OCI-LY7 (cell line): ENCODE measurements at regions not wholly inside any gene's neighbourhood (a gene's known extent, or its start where the extent isn't known, plus 50 kb on each side); places are given as distances from the start of the nearest gene placed in this dataset.

Experiments
- EZH2phosphoT487 ChIP-seq: fragments of 200-600 bp; sonication (generic); IDR thresholded peaks from 2 replicates; pipeline ENCODE4 v1.6.1; 2018; ENCODE audit warnings: low read depth, borderline replicate concordance, mild to moderate bottlenecking, mixed run types, antibody characterized with exemption, low read length, moderate library complexity, mixed read lengths
- TF ChIP-seq, protein P1 (sequence below): fragments of 200-600 bp; sonication (generic); conservative IDR thresholded peaks from 2 replicates; pipeline ENCODE4 v1.5.1; 2014; ENCODE audit warnings: mild to moderate bottlenecking, antibody characterized with exemption, low read length, moderate library complexity, mixed read lengths

DNA sequence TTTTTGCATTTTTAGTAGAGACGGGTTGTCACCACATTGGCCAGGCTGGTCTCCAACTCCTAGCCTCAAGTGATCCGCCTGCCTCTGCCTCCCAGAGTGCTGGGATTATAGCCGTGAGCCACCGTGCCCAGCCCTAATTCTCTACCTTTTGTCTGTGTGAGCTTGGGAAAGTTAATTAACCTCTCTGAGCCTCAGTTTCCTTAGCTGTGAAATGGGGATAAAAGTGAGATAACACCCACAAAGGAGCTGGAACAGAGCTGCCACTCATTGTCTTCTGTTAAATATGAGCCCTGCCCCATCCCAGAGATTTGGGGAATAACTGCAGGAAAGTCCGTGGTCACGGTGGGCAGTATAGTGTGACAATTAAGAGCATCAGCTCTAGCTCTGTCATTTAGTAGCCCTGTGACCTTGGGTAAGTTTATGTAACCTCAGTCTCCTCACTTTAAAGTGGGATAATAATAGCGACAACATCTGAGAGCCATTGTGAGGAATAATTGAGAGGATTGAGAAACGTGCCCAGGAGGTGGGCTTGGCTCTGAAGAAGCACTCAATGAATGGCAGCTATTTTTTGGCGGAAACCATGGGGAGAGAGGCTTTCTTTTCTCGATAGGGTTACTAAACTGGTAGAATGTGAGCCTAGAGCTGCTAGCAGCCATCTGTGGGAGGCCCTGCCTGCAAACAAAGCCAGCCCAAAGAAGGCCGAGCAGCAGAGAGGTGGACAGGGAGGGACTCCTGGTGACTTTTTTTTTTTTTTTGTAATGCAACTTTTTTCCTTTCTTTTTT lies 60.8 kb upstream of the MED13L start:
- TF ChIP-seq, protein P1, sequence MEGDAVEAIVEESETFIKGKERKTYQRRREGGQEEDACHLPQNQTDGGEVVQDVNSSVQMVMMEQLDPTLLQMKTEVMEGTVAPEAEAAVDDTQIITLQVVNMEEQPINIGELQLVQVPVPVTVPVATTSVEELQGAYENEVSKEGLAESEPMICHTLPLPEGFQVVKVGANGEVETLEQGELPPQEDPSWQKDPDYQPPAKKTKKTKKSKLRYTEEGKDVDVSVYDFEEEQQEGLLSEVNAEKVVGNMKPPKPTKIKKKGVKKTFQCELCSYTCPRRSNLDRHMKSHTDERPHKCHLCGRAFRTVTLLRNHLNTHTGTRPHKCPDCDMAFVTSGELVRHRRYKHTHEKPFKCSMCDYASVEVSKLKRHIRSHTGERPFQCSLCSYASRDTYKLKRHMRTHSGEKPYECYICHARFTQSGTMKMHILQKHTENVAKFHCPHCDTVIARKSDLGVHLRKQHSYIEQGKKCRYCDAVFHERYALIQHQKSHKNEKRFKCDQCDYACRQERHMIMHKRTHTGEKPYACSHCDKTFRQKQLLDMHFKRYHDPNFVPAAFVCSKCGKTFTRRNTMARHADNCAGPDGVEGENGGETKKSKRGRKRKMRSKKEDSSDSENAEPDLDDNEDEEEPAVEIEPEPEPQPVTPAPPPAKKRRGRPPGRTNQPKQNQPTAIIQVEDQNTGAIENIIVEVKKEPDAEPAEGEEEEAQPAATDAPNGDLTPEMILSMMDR: no peak
- no peak for TF ChIP-seq EZH2phosphoT487
